CD4-positive, alpha-beta T cell treated with Interleukin-17A for 1 hour (primary cell): ENCODE measurements at regions not wholly inside any gene's neighbourhood (a gene's known extent, or its start where the extent isn't known, plus 50 kb on each side); places are given as distances from the start of the nearest gene placed in this dataset.

Experiments used
- DNase-seq: peaks from one replicate; pipeline ENCODE4 v3.0.0-alpha.2; 2020

GRCh38 chr9:69955536-69956355 is 87.9 kb upstream of the MAMDC2 start:
- no peak for DNase-seq

GRCh38 chr9:69961843-69962242 is 81.8 kb upstream of the MAMDC2 start:
- DNase-seq, result no peak

GRCh38 chr9:69963803-69964202 is 79.8 kb upstream of the MAMDC2 start:
- DNase-seq, result no peak

GRCh38 chr9:69964446-69964845 is 79.2 kb upstream of the MAMDC2 start:
- no peak for DNase-seq

- no peak for DNase-seq
These were observed 78.1 kb upstream of the MAMDC2 start for GRCh38 chr9:69965416-69966145.

- no peak for DNase-seq
These were observed 76.3 kb upstream of the MAMDC2 start for GRCh38 chr9:69967344-69967743.

- DNase-seq, result no peak
These were observed 73.6 kb upstream of the MAMDC2 start for GRCh38 chr9:69970001-69970533.

GRCh38 chr9:69971643-69972449 is 71.8 kb upstream of the MAMDC2 start:
- peak; percentile 41 for DNase-seq

GRCh38 chr9:69975681-69976080 is 68.0 kb upstream of the MAMDC2 start:
- DNase-seq, result no peak

GRCh38 chr9:69976152-69976551 is 67.5 kb upstream of the MAMDC2 start:
- DNase-seq, result no peak

GRCh38 chr9:69980041-69980440 is 63.6 kb upstream of the MAMDC2 start:
- DNase-seq, result no peak

GRCh38 chr9:69980591-69980990 is 63.1 kb upstream of the MAMDC2 start:
- no peak for DNase-seq

- DNase-seq, result no peak
These were observed 61.8 kb upstream of the MAMDC2 start for GRCh38 chr9:69981686-69982445.

GRCh38 chr9:69984831-69985230 is 58.8 kb upstream of the MAMDC2 start:
- no peak for DNase-seq

GRCh38 chr9:69985971-69986370 is 57.7 kb upstream of the MAMDC2 start:
- DNase-seq, result no peak

- DNase-seq, result no peak
These were observed 56.7 kb upstream of the MAMDC2 start for GRCh38 chr9:69986970-69987369.

GRCh38 chr9:69987457-69987856 is 56.2 kb upstream of the MAMDC2 start:
- no peak for DNase-seq

GRCh38 chr9:69993110-69993509 is 50.5 kb upstream of the MAMDC2 start:
- no peak for DNase-seq
